ENCODE measurements at regions not wholly inside any gene's neighbourhood (a gene's known extent, or its start where the extent isn't known, plus 50 kb on each side); places are given as distances from the start of the nearest gene placed in this dataset.
"Not testable (repeated sequence)": the region's sequence is repeated elsewhere in the genome, so short reads cannot be mapped to it uniquely, and the experiment has no call there.

DNA sequence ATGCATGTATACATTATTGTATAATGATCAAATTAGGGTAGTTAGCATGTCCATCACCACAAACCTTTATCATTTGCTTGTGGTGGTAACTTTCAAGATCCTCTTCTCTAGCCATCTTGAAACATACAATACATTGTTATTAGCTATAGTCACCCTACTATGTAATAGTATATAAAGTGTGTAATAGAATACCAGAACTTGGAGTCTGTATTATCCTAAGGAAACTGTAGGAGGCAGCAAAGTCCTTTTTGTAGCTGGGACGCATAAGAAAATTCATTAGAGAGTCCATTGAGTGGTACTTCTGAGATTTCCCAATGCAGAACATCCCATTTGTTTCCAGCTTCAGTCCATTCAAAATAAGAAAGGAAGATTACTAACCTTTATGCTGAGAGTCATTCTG is 325.9 kb upstream of the LRFN5 start:
- DNase-seq: peak; percentile 18

DNA sequence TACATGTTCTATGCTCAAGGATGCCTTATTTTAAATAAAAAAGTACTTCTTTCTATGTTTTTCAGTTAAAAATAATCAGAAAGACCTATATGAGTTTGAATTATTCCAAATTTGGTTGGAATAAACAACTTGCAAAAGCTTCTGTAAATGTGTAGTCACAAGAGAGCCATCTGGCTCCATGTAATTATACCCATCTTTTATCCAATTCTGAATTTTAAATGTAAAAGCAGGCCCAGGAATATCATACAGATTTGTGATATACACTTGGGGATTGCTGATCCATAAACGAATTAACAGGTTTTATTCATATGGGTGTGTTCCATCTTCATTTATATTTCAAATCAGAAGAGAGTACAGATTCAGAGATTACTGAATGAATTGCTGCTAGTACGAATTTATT is 329.2 kb upstream of the LRFN5 start:
- DNase-seq: no peak

DNA sequence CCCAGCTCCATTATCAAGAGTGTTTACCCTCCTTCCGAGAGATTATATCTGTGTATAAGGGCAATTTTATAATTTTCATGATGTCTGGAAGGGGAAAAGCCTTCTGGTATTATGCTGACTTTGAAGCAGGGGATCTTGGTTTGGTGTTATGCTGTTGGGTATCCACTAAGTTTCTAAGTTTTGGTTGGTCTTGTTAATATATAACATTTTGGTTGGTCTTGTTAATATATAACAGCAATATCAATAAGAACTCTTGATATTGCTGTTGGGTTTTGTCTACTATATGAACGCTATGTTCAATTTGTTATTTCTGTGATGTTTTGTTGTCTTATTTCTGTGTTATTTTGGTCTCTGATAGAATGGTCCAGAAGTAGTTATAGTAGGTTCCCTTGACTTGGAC is 349.2 kb upstream of the LRFN5 start:
- DNase-seq: no peak

DNA sequence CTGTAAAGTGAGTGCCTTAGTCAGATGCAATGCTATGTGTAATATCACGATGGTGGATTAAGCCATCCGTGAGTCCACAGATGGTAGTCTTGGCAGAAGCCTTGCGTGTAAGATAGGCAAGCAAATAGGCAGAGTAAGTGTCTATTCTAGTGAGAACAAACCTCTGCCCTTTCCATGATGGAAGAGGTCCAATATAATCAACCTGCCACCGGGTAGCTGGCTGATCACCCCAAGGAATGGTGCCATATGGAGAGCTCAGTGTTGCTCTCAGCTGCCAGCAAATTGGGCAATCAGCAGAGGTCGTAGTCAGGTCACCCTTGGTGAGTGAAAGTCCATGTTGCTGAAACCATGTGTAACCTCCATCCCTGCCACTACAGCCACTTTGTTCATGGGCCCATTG is 371.2 kb upstream of the LRFN5 start:
- DNase-seq: no peak

DNA sequence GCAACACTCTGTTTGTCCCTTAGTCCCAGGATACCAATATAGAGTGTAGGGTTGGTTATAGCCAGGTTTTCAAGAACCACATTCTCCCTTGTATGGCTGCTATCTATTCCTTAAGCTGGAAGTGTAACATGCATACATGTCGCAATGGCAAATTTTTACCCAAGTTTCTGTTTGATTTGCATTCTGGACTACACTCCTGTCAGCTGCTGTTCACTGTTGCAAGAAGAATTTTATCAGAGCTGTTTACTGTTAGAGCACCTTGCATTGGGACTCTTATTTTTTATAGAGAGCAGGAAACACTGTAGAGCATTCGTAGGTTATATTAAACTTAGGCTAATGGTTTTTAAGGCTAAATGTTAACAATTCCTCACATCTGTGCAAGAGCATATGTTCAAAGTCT is 376.0 kb upstream of the LRFN5 start:
- no peak for DNase-seq

DNA sequence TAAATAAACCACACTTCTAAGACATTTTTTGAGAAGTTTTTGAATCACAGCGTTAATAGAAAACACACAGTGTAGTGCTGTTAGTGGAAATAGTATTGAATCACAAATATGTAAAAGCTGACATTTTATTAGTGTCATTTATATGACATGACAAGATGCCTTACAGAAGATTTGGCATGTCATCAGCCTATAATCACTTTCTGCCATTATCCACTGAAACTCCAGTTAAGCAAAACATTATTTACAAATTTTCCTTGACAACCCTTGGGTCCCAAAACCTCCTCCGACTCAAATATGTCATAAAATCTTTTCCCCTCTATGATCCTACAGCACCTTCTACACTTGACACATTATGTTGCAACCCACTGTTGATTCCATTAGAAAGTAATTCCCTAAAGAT is 376.9 kb upstream of the LRFN5 start:
- DNase-seq: no peak

DNA sequence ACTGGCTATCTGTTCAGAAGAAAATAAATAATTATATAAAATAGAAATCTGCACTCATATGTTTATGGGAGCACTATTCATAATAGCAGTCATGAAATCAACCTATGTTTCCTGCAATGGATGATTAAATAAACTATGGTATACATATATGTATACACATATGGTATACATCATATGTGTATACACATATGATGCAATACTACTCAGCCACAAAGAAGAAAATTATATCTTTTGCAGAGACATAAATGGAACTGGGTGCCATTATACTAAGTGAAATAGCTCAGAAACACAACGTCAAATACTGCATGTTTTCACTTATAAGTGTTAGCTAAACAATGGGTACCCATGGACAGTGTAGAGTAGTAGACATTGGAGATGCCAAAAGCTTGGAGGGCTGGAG is 381.2 kb upstream of the LRFN5 start:
- DNase-seq: no peak

DNA sequence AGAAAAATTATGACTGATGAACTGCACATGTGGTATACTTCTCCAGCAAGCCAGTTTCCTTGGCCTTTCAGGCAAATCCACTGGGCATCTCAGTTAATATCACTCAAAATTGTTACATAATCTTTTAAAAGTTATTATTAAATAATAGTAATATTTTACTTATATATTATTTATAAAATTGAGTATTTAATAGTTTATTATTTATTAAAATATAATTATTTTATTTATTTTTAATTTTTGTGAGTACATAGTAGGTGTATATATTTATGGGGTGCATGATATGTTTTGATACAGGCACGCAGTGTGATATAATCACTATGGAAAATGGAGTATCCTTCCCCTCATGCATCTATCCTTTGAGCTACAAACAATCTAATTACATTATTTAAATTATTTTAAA is 384.1 kb upstream of the LRFN5 start:
- DNase-seq: no peak

DNA sequence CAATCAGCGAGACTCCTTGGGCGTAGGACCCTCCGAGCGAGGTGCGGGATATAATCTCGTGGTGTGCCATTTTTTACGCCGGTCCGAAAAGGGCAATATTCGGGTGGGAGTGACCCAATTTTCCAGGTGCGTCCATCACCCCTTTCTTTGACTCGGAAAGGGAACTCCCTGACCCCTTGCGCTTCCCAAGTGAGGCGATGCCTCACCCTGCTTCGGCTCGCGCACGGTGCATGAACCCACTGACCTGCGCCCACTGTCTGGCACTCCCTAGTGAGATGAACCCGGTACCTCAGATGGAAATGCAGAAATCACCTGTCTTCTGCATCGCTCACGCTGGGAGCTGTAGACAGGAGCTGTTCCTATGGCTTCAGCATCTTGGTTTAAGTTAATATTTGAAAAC is 391.7 kb upstream of the LRFN5 start:
- DNase-seq: not testable (repeated sequence)

DNA sequence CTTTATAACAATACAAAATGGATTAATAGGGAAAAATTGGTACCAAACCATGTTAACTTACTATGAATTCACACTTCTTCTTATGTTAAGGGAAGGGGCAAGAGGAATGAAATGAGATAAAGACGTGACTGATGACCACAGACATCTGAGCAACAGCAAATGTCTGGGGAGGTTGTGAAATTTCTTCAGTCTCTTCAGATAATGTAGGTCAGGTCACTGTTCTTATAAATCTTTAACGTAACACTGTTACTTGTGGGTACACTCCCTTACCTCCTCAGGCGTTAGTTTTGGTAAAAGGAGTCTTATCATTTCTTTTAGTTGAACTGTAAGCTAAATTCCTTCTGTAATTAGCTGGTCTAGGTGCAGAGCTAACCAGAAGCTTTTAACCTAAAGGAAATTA is 405.0 kb upstream of the LRFN5 start:
- DNase-seq: no peak

DNA sequence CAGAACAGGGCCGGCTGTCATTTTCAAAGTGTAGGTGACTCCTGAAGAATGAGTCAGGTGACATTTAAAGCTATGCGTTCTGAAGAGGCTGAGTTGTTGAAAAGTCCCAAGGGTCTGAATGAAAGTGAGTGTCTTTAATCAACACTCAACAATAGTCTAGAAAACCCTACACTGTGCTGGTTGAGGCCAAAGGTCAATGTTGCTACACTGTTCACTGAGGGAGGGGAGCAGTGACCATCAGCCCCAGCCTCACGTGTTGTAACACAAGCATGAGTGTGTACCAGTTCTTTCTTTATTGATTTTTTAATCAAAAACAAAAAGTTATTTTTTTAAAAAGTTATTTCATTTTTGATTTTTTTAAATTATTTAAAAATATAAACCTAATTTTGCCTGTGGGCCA is 418.8 kb upstream of the LRFN5 start:
- DNase-seq: no peak

DNA sequence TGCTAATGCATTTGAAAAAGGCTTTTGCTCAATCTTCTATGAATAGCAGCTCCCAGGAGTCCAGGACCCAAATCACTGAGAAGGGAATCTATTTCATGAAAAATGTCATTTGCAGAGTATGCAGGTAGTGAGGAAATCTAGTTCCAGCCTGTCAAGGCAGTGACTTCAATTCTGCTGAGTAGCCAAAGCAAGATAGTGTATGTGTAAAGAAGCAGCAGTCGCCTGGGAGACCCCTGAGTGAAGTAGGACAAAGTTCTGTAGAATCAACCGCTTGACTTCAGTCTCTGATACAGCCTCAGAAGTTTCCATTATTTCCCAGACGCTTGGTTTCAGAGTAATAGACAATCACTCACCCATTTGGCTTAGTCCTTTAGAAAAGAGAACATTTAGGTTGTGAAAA is 435.6 kb upstream of the LRFN5 start:
- no peak for DNase-seq

DNA sequence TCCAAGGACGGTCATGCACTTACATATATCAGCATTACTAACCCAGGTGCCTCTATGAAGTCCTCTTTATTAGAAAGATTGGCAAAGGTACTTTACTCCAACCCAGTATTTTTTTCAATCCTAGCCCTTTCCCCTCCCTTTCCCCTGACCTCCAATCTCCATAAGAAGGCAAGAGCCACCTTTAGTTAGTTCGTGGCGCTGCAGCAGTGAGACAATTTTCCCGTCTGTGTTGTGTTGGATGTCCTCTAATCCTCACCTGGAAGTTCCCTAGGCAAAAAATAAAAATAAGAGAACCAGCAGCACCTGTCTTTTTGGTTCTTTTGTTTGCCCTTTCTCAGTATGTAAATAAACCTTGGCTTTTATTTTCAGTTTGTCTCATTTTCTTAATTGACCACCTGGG is 439.6 kb upstream of the LRFN5 start:
- peak; percentile 98 for DNase-seq

DNA sequence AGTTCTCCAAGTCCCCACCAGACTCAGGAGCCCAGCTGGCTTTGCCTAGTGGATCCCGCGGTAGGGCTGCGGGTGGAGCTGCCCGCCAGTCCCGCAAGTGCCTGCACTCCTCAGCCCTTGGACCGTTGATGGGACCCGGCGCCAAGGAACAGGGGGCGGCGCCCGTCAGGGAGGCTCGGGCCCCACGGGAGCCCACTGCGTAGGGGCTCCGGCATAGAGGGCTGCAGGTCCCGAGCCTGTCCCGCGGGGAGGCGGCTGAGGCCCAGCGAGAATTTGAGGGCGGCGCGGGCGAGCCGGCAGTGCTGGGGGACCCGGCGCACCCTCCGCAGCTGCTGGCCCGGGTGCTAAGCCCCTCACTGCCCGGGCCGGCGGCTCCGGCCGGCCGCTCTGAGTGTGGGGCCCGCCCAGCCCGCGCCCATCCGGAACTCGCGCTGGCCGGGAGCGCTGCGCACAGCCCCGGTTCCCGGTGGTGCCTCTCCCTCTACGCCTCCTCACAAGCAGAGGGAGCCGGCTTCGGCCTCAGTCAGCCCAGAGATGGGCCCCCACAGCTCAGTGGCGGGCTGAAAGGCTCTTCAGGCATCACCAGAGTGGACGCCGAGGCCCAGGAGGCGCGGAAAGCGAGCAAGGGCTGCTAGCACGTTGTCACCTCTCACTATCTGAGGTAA is 452.4 kb upstream of the LRFN5 start:
- no peak for DNase-seq

DNA sequence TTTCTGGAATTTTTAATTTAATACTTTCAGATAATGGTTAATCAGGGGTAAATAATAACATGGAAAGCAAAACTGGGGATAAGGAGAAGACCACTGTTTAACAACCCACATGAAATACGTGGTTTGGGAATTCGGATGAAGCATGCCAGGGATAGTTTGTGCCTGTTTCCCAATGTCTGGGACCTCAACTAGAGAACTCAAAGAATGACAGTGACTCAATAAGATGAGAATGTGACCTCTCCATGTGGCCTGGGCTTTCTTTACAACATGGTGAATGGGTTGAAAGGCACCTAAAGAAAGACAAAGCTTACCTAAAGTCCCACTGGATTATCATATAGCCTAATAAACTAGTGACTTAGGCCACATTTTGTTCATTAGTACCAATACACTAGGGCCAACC is 460.3 kb upstream of the LRFN5 start:
- no peak for DNase-seq

DNA sequence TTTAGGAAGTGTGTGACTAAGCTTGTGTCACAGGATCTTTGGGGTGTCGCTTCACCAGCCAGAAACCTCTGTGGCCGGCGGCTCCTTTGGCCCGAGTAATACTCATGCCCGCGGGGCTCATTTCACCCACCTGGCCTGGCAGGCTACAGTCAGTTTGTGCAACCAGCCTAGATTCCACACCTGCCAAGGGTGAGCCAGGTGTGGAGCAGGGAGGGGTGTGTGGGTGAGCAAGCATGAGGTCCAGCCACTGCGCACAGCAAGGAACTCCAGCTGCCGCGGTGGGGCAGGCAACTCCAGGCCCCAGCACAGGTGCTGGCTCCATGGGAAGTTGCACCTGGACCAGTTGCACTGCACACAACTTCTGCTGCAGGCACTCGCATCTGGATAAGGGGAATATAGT is 462.3 kb upstream of the LRFN5 start:
- no peak for DNase-seq

DNA sequence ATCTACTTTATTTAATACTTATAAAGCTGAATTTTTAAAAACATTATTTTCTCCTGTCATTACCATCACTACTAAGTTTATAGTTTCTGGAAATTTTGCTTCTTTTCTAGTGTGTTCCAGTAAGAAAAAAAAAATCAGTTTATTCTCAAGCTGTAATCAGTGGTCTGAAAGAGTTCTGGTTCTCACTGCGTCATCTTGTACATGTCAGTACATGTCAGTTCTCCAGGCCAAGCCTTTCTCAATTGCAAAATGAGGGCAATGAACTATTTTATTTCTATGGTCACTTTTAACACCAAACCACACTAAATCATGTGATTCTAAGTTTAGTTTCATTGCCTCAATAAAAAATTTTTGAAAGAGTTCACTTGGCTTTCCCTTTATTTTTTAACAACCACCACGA is 468.9 kb upstream of the LRFN5 start:
- DNase-seq: no peak

DNA sequence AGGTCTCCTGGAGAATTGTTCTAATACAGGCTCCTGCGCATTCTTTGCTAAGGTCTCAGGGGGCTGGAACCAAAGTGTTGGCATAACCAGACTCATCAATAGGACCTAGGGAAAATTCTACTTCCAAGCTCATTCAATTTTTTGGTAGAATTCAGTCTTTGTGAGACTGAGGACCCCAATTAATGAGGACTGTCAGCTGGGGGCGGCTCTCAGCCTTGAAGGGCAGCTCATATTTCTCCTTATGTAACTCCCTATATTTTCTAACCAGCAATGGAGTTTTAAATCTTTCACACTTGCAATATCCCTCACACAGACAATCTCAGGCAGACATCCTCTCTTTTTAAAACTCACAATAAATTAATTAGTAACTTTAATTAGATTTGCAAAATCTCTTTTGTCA is 476.4 kb upstream of the LRFN5 start:
- DNase-seq: no peak

DNA sequence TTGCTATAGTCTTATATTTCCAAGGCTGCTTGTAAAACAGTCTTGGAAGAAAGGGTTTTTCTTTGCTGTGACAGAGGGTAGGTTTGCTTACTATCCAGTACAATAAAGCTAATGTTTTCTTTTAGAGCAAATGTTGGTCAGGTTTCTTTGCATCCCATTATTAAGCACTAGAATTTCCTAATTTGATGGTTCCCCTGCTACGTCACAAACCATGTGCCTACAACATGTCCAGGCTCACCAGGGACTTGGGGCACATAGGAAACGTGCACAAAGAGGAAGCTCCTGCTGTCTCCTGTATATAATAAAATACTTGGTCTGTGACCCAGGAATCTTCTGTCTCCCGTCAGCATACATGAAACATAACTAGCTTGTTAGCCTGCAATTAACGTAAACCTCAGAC is 486.3 kb upstream of the LRFN5 start:
- DNase-seq: no peak

DNA sequence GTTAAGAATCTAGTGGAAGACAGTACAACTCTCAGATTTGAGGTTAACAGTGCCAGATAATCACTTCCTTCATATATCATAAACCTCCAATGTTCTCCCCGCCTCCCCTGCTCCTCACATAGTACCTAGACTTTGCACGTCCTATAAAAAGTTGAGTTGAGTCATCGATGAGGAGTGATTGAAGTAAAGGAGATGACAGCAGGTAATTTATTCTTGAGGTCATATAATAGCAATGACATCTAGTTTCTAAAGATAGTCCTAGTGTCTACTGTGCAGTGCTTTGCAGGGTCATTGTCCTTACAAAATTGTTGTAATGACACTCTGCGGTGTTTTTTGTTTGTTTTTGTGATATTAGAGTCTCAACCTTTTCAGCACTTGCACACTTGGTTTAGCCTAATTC is 510.5 kb upstream of the LRFN5 start:
- no peak for DNase-seq

DNA sequence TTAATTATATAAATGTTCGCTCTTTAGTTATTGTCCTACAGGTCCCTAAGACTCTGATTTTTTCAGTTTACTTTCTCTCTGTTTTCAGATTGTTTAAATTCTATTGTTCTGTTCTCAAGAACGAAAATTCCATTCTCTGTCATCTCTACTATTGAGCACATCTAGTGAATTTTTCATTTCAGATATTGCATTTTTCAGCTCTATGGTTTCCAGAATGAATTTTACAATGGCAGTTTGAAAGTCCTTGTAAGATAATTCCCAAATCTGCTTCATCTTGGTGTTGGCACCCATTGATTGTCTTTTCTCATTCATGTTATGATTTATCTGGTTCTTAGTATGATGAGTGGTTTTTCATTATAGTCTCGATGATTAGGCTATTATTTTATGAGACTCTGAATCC is 519.6 kb upstream of the LRFN5 start:
- DNase-seq: no peak

DNA sequence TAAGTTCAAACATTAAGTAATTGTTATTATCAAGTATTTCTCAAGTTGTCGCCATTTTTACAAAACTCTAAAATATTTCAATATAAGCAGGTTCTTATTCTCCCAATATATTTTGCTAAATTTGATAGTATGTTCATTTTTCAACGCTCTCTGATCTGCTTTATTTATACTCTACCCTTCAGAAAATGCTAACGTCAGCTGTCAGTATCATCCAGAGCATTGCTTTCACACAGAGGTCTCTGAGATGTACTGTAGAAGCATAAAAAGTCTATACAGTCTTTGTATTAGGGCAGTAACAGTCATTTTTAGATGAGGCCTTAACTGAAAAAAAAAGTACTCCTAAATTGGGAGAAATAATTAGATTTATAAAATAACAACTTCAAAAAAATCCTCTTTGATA is 533.1 kb upstream of the LRFN5 start:
- DNase-seq: no peak

DNA sequence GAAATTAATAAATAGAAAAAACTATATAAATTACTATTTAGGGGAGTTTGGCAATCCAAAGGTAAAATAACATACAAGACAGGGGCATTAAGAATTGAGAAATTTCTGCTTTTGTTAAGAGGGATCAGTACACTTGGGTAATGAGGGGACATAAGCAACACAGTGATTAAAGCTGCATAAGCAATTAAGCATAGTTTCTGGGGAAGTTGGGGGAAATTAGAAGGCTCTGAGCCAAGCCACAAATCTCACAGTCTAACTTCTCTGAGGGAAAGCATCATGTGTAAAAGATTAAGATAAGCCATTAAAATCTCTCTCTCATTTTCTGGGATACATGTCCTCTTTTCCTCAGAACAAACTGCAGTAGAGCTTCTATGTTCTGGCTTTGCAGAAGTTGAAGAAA is 533.9 kb upstream of the LRFN5 start:
- no peak for DNase-seq

DNA sequence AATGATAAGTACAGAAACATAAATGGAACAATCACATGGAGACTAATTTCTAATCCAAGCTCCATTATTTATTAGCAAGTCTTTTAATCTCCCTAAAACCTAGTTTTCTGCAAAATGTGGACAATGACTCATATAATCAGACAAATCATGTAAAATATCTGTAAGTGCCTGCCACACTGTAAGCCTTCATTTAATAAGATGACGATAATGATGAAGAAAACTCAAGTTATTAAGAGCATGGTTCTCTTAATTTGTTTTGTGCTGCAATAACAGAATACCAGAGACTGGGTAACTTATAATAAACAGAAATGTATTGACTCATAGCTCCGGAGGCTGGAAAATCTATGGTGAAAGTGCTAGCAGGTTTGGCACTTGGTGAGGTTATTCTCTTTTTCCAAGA is 535.3 kb upstream of the LRFN5 start:
- no peak for DNase-seq

DNA sequence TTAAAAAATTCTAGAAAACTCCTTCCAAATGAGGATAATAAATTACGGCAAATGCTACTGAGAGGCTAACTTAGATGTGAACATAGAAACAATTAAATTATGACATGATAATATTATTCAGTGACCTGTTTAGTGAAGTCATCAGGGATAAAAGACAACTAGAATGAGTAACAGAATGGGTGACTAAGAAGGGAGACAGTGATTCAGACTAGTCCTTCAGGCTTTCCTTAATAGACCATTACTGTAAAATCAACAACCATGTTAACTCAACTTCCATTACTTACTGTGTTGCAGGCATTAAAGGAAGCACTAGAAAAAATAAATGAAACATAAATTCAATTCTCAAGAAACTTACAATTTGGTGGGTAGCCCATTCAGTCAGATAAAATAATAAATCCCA is 543.9 kb upstream of the LRFN5 start:
- no peak for DNase-seq

DNA sequence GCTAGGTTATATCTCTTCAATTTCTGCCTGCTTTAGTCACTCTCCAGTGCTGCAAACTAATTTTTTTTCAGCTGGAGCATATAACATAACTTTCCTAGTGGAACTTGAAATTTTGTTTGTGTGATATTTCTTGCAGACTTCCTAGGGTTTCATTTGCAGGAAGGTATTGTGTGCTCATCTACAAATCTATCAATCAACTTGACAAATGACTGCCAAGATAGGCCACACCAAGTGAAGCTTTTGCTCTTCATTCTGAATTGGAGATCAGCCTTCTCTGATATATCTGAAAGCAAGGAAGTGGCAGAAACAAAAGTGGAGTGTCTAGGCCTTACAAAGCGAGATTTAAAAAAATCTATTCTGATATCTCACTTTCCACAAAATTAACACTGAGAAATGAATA is 551.1 kb upstream of the LRFN5 start:
- no peak for DNase-seq
